IMR-90 (cell line): ENCODE measurements at regions not wholly inside any gene's neighbourhood (a gene's known extent, or its start where the extent isn't known, plus 50 kb on each side); places are given as distances from the start of the nearest gene placed in this dataset.

Source experiments
- ATAC-seq: fragments of 200-7000 bp; cut with Tn5 transposase; 2 replicates; pipeline ENCODE4 v1.9.1; 2020; ENCODE audit warnings: low read depth, mild to moderate bottlenecking, moderate library complexity
- BruUV-seq: library from RNA; stranded (reverse); fragments of 400-500 nt; replicated peaks from 2 replicates; lab custom pipeline; 2021; lab: Mats Ljungman, UMichigan
- CTCF ChIA-PET: fragments of 300-600 bp; formaldehyde crosslinking; extraction: SDS; loops from one replicate; lab custom pipeline; 2021; ENCODE audit warnings: antibody characterized with exemption; lab: Yijun Ruan, JAX
- POLR2A ChIA-PET: fragments of 300-600 bp; sonication (Branson Sonifier 250); formaldehyde crosslinking; loops from one replicate; lab custom pipeline; 2022; ENCODE audit warnings: antibody characterized with exemption; ENCODE audit not compliant: unreplicated experiment; lab: Charles Lee
- DNase-seq: peaks from one replicate; pipeline ENCODE4 v3.0.0; 2013
- H2AFZ ChIP-seq: replicated peaks from 2 replicates; pipeline ENCODE3; 2013; ENCODE audit warnings: low read length, mild to moderate bottlenecking; ENCODE audit not compliant: poor library complexity
- H2AK5ac ChIP-seq: 2 replicates; pipeline ENCODE4 v1.6.1; 2013; ENCODE audit warnings: low read depth, low read length, inconsistent platforms
- H2AK9ac ChIP-seq: replicated peaks from 2 replicates; pipeline ENCODE3; 2013; ENCODE audit warnings: mild to moderate bottlenecking, low read depth, low read length, moderate library complexity; ENCODE audit not compliant: poor library complexity
- H2BK120ac ChIP-seq: 2 replicates; pipeline ENCODE4 v1.6.1; 2013; ENCODE audit warnings: low read depth, low read length, inconsistent platforms
- H2BK15ac ChIP-seq: 3 replicates; pipeline ENCODE4 v1.6.1; 2013; ENCODE audit warnings: low read depth, low read length, inconsistent platforms
- H2BK20ac ChIP-seq: 2 replicates; pipeline ENCODE4 v1.6.1; 2013; ENCODE audit warnings: low read depth, mild to moderate bottlenecking, inconsistent platforms, low read length, moderate library complexity
- H2BK5ac ChIP-seq: 2 replicates; pipeline ENCODE4 v1.6.1; 2013; ENCODE audit warnings: mild to moderate bottlenecking, low read depth, low read length, inconsistent platforms; ENCODE audit not compliant: poor library complexity, severe bottlenecking
- H3K14ac ChIP-seq: replicated peaks from 2 replicates; pipeline ENCODE4 v1.6.1; 2013; ENCODE audit warnings: low read depth, low read length, inconsistent platforms
- H3K18ac ChIP-seq: 2 replicates; pipeline ENCODE4 v1.6.1; 2013; ENCODE audit warnings: low read depth, low read length, control low read depth
- H3K23ac ChIP-seq: 2 replicates; pipeline ENCODE4 v1.6.1; 2013; ENCODE audit warnings: low read depth, low read length, inconsistent platforms
- H3K27ac ChIP-seq: 2 replicates; pipeline ENCODE4 v1.5.1; 2013; ENCODE audit warnings: mild to moderate bottlenecking, control low read depth, low read length; ENCODE audit not compliant: insufficient read depth
- H3K27me3 ChIP-seq: 2 replicates; pipeline ENCODE4 v1.6.1; 2013; ENCODE audit warnings: low read length; ENCODE audit not compliant: control insufficient read depth, insufficient read depth
- H3K36me3 ChIP-seq: 2 replicates; pipeline ENCODE4 v1.6.1; 2013; ENCODE audit warnings: low read length, mixed read lengths; ENCODE audit not compliant: control insufficient read depth, insufficient read depth
- H3K4ac ChIP-seq: 2 replicates; pipeline ENCODE4 v1.6.1; 2013; ENCODE audit warnings: low read depth, low read length, inconsistent platforms
- H3K4me1 ChIP-seq: 2 replicates; pipeline ENCODE4 v1.6.1; 2013; ENCODE audit warnings: low read length, mixed read lengths; ENCODE audit not compliant: control insufficient read depth, insufficient read depth
- H3K4me2 ChIP-seq: 2 replicates; pipeline ENCODE4 v1.6.1; 2013; ENCODE audit warnings: low read depth, mild to moderate bottlenecking, control low read depth, low read length, moderate library complexity
- H3K4me3 ChIP-seq: 2 replicates; pipeline ENCODE4 v1.5.1; 2013; ENCODE audit warnings: low read depth, mild to moderate bottlenecking, control low read depth, low read length, moderate library complexity; ENCODE audit not compliant: insufficient read depth
- H3K56ac ChIP-seq: 2 replicates; pipeline ENCODE4 v1.6.1; 2013; ENCODE audit warnings: low read length, inconsistent platforms; ENCODE audit not compliant: insufficient read depth; ENCODE audit errors: extremely low read depth
- H3K79me1 ChIP-seq, 2 experiments: 2 replicates each; pipeline ENCODE4 v1.6.1; 2013; ENCODE audit warnings: low read length in 2 of 2, inconsistent platforms in 1 of 2, low read depth in 1 of 2
- H3K9ac ChIP-seq: 2 replicates; pipeline ENCODE4 v1.6.1; 2013; ENCODE audit warnings: low read depth, low read length, control low read depth
- H3K9me1 ChIP-seq: 2 replicates; pipeline ENCODE4 v1.6.1; 2013; ENCODE audit warnings: low read length, inconsistent platforms; ENCODE audit not compliant: insufficient read depth
- H3K9me3 ChIP-seq: 2 replicates; pipeline ENCODE4 v1.6.1; 2013; ENCODE audit warnings: low read length; ENCODE audit not compliant: control insufficient read depth, insufficient read depth
- H4K20me1 ChIP-seq: 2 replicates; pipeline ENCODE4 v1.6.1; 2013; ENCODE audit warnings: low read length, inconsistent platforms; ENCODE audit not compliant: insufficient read depth
- H4K5ac ChIP-seq: 2 replicates; pipeline ENCODE4 v1.6.1; 2013; ENCODE audit warnings: mild to moderate bottlenecking, low read depth, low read length, control low read depth
- H4K8ac ChIP-seq, 2 experiments: 2 replicates each; pipeline ENCODE4 v1.6.1; 2013; ENCODE audit warnings: low read depth in 2 of 2, low read length in 2 of 2, control low read depth in 1 of 2, inconsistent platforms in 1 of 2
- H4K91ac ChIP-seq: 2 replicates; pipeline ENCODE4 v1.6.1; 2013; ENCODE audit warnings: low read depth, low read length, inconsistent platforms; ENCODE audit not compliant: insufficient read depth
- BHLHE40 ChIP-seq: fragments of 150-350 bp; IDR thresholded peaks from 2 replicates; pipeline ENCODE4 v1.6.1; 2016; ENCODE audit warnings: mild to moderate bottlenecking, low read depth, low read length
- CEBPB ChIP-seq: IDR thresholded peaks from 2 replicates; pipeline ENCODE4 v1.6.1; 2012; ENCODE audit warnings: low read depth, low read length, improper control_type of control experiment
- CHD1 ChIP-seq: IDR thresholded peaks from 2 replicates; pipeline ENCODE4 v1.6.1; 2012; ENCODE audit warnings: low read depth, low read length, improper control_type of control experiment
- CTCF ChIP-seq: conservative IDR thresholded peaks from 2 replicates; pipeline ENCODE4 v1.5.1; 2012; ENCODE audit warnings: mild to moderate bottlenecking, low read depth, low read length, improper control_type of control experiment
- ELK1 ChIP-seq: fragments of 150-350 bp; IDR thresholded peaks from 2 replicates; pipeline ENCODE4 v1.6.1; 2016; ENCODE audit warnings: low read depth, mild to moderate bottlenecking, low read length, moderate library complexity, borderline replicate concordance
- FOS ChIP-seq: fragments of 150-350 bp; IDR thresholded peaks from 2 replicates; pipeline ENCODE4 v1.6.1; 2016; ENCODE audit warnings: low read depth, low read length
- MAFK ChIP-seq: IDR thresholded peaks from 2 replicates; pipeline ENCODE4 v1.6.1; 2012; ENCODE audit warnings: low read depth, low read length, improper control_type of control experiment
- MAZ ChIP-seq: IDR thresholded peaks from 2 replicates; pipeline ENCODE4 v1.6.1; 2012; ENCODE audit warnings: low read depth, mild to moderate bottlenecking, low read length, improper control_type of control experiment, moderate library complexity, borderline replicate concordance
- MXI1 ChIP-seq: IDR thresholded peaks from 2 replicates; pipeline ENCODE4 v1.6.1; 2012; ENCODE audit warnings: low read depth, mild to moderate bottlenecking, low read length, moderate library complexity, borderline replicate concordance
- NFE2L2 ChIP-seq: fragments of 150-350 bp; IDR thresholded peaks from 2 replicates; pipeline ENCODE4 v1.6.1; 2016; ENCODE audit warnings: low read depth, mild to moderate bottlenecking, low read length
- POLR2A ChIP-seq: IDR thresholded peaks from 2 replicates; pipeline ENCODE4 v1.6.1; 2012; ENCODE audit warnings: mild to moderate bottlenecking, low read depth, low read length
- RAD21 ChIP-seq: IDR thresholded peaks from 2 replicates; pipeline ENCODE4 v1.6.1; 2012; ENCODE audit warnings: low read length, improper control_type of control experiment
- RCOR1 ChIP-seq: IDR thresholded peaks from 2 replicates; pipeline ENCODE4 v1.6.1; 2012; ENCODE audit warnings: mild to moderate bottlenecking, low read length, improper control_type of control experiment; ENCODE audit not compliant: insufficient replicate concordance
- RFX5 ChIP-seq: IDR thresholded peaks from 2 replicates; pipeline ENCODE4 v1.8.0; 2012; ENCODE audit warnings: low read depth, mild to moderate bottlenecking, low read length, moderate library complexity
- SMC3 ChIP-seq: fragments of 150-350 bp; IDR thresholded peaks from 2 replicates; pipeline ENCODE4 v1.6.1; 2016; ENCODE audit warnings: low read depth, mild to moderate bottlenecking, antibody characterized with exemption, low read length, moderate library complexity
- WGBS, 2 experiments: methylation state at CpG; one replicate each; pipeline versions ENCODE4 v1.1.5 to v1.1.7; 2013; ENCODE audit warnings: missing lambda C conversion rate in 2 of 2; ENCODE audit not compliant: insufficient read length in 1 of 2; ENCODE audit errors: extremely low coverage in 2 of 2; 5-methylcytosine and 5-hydroxymethylcytosine counted together
- dilution Hi-C: fragments of 300-500 bp; cut with HindIII; formaldehyde crosslinking; loops from one replicate; pipeline ENCODE4 v1.14.3; 2018; ENCODE audit warnings: low sequenced_read_pairs; ENCODE audit not compliant: unreplicated experiment
- in situ Hi-C: fragments of 300-500 bp; cut with MboI; formaldehyde crosslinking; loops from 3 replicates; pipeline ENCODE4 v1.14.3; 2019; ENCODE audit warnings: low sequenced_read_pairs, inconsistent platforms, mixed read lengths
- intact Hi-C: fragments of 100-400 bp; cut with micrococcal nuclease; formaldehyde crosslinking; loops from 2 replicates; pipeline ENCODE4 v1.10.0; 2022
- TF ChIP-seq, protein P1 (sequence below): fragments of 150-350 bp; IDR thresholded peaks from 2 replicates; pipeline ENCODE4 v1.6.1; 2017; ENCODE audit warnings: mild to moderate bottlenecking, antibody characterized with exemption, low read length, low read depth

DNA sequence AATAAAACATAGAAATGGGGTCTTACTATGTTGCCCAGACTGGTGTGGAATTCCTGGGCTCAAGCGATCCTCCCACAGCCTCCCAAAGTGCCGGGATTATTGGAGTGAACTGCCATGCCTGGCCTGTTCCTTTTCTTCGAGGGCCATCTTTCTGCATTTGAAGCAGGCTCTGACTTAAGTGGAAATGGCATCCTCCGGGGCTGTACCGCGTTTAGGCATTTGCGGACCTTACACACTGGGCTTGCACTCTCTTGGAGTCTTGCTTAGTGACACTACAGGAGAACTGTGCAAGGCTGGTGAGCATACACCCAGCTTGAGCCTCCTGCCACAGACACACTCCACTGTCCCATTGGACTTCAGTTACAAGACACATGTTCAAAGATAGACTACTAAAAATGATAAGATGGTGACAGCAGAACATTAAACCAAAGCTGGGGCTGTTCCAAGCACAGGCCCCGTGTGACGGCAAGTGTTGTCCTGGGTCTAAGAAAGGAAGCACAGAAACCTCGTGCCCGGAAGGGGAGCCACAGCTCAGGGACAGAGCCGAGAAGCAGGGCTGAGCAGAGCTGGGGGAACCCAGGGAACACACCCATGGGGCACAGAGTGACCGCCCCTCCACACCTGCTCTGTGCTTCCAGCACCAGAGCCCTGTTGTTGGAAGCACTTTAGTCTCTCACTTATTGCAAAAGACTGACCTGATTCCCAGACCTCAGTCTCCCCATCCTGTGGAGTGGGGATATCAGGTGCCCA, 59.0 kb upstream of the SHANK2 start:
- peaks cover 9% of the 10 kb centered on the region for H3K9me3 ChIP-seq
- no peaks in the 10 kb centered on the region for H4K20me1 ChIP-seq
- H3K4me3 ChIP-seq, result no peak overlapping the region
- no peak overlapping the region for H3K23ac ChIP-seq
- no peaks in the 10 kb centered on the region; the same call in 1 of the 2 replicates for H3K4me1 ChIP-seq
- no peak overlapping the region for H2BK120ac ChIP-seq
- intact Hi-C loops, result no loop called here
- H3K27ac ChIP-seq, result no peak overlapping the region
- no peak overlapping the region for H3K9ac ChIP-seq
- H4K5ac ChIP-seq, result no peak overlapping the region
- no peak overlapping the region for H3K56ac ChIP-seq
- BruUV-seq, result no TSS peak
- H2AFZ ChIP-seq, result no peak overlapping the region
- no peak overlapping the region for H3K4me2 ChIP-seq
- no peak overlapping the region for H2BK20ac ChIP-seq
- H3K18ac ChIP-seq, result no peak overlapping the region
- in situ Hi-C loops, result no loop called here
- no peak overlapping the region for H2BK5ac ChIP-seq
- no peak overlapping the region for H2AK5ac ChIP-seq
- no peaks in the 10 kb centered on the region for H3K79me1 ChIP-seq
- H3K36me3 ChIP-seq, result no peaks in the 10 kb centered on the region
- 93% methylated on average over 7 of the region's 13 CpGs; no CpG with 5 or more reads in 1 of the 2 experiments for WGBS, 2 experiments
- no peak overlapping the region for H4K8ac ChIP-seq
- no peak for ATAC-seq
- H2AK9ac ChIP-seq, result no peak overlapping the region
- H3K27me3 ChIP-seq, result peaks cover 9% of the 10 kb centered on the region
- H2BK15ac ChIP-seq, result no peak overlapping the region
- no peak overlapping the region for H3K14ac ChIP-seq
- TF ChIP-seq ELK1 (no peak), POLR2A (no peak), NFE2L2 (no peak), MAFK (no peak), RFX5 (no peak), MXI1 (no peak), SMC3 (no peak), CHD1 (no peak), MAZ (no peak), CEBPB (no peak), CTCF (no peak), FOS (no peak), RAD21 (no peak), RCOR1 (no peak), BHLHE40 (no peak)
- TF ChIP-seq, protein P1, sequence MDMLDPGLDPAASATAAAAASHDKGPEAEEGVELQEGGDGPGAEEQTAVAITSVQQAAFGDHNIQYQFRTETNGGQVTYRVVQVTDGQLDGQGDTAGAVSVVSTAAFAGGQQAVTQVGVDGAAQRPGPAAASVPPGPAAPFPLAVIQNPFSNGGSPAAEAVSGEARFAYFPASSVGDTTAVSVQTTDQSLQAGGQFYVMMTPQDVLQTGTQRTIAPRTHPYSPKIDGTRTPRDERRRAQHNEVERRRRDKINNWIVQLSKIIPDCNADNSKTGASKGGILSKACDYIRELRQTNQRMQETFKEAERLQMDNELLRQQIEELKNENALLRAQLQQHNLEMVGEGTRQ, result no peak
- H3K4ac ChIP-seq, result no peak overlapping the region
- H4K91ac ChIP-seq, result no peak overlapping the region
- H3K9me1 ChIP-seq, result no peaks in the 10 kb centered on the region
- CTCF ChIA-PET, result no interaction called here
- POLR2A ChIA-PET, result no interaction called here
- dilution Hi-C loops, result no loop called here
- no peak for DNase-seq
